ENCODE measurements at regions not wholly inside any gene's neighbourhood (a gene's known extent, or its start where the extent isn't known, plus 50 kb on each side); places are given as distances from the start of the nearest gene placed in this dataset.

DNA sequence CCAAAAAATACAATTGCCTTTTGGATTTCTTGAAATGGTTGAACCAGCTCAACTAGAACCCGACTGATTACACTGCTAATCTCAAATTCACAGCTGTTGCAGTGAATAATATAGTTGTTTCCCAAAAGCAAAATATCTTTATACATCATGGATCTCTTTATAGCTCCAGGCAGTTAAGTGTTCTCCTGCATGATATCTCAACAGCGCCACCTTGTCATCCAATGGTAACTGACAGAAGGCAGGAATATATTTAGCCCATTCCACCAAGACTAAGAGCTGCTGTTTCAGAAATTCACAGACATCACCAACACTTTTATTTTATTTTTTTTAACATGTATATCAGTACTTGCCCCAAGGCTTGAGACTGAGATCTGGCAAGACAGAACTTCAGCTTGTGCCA lies 1141.0 kb upstream of the PRR20A start (continued):
- TF ChIP-seq, protein P1, sequence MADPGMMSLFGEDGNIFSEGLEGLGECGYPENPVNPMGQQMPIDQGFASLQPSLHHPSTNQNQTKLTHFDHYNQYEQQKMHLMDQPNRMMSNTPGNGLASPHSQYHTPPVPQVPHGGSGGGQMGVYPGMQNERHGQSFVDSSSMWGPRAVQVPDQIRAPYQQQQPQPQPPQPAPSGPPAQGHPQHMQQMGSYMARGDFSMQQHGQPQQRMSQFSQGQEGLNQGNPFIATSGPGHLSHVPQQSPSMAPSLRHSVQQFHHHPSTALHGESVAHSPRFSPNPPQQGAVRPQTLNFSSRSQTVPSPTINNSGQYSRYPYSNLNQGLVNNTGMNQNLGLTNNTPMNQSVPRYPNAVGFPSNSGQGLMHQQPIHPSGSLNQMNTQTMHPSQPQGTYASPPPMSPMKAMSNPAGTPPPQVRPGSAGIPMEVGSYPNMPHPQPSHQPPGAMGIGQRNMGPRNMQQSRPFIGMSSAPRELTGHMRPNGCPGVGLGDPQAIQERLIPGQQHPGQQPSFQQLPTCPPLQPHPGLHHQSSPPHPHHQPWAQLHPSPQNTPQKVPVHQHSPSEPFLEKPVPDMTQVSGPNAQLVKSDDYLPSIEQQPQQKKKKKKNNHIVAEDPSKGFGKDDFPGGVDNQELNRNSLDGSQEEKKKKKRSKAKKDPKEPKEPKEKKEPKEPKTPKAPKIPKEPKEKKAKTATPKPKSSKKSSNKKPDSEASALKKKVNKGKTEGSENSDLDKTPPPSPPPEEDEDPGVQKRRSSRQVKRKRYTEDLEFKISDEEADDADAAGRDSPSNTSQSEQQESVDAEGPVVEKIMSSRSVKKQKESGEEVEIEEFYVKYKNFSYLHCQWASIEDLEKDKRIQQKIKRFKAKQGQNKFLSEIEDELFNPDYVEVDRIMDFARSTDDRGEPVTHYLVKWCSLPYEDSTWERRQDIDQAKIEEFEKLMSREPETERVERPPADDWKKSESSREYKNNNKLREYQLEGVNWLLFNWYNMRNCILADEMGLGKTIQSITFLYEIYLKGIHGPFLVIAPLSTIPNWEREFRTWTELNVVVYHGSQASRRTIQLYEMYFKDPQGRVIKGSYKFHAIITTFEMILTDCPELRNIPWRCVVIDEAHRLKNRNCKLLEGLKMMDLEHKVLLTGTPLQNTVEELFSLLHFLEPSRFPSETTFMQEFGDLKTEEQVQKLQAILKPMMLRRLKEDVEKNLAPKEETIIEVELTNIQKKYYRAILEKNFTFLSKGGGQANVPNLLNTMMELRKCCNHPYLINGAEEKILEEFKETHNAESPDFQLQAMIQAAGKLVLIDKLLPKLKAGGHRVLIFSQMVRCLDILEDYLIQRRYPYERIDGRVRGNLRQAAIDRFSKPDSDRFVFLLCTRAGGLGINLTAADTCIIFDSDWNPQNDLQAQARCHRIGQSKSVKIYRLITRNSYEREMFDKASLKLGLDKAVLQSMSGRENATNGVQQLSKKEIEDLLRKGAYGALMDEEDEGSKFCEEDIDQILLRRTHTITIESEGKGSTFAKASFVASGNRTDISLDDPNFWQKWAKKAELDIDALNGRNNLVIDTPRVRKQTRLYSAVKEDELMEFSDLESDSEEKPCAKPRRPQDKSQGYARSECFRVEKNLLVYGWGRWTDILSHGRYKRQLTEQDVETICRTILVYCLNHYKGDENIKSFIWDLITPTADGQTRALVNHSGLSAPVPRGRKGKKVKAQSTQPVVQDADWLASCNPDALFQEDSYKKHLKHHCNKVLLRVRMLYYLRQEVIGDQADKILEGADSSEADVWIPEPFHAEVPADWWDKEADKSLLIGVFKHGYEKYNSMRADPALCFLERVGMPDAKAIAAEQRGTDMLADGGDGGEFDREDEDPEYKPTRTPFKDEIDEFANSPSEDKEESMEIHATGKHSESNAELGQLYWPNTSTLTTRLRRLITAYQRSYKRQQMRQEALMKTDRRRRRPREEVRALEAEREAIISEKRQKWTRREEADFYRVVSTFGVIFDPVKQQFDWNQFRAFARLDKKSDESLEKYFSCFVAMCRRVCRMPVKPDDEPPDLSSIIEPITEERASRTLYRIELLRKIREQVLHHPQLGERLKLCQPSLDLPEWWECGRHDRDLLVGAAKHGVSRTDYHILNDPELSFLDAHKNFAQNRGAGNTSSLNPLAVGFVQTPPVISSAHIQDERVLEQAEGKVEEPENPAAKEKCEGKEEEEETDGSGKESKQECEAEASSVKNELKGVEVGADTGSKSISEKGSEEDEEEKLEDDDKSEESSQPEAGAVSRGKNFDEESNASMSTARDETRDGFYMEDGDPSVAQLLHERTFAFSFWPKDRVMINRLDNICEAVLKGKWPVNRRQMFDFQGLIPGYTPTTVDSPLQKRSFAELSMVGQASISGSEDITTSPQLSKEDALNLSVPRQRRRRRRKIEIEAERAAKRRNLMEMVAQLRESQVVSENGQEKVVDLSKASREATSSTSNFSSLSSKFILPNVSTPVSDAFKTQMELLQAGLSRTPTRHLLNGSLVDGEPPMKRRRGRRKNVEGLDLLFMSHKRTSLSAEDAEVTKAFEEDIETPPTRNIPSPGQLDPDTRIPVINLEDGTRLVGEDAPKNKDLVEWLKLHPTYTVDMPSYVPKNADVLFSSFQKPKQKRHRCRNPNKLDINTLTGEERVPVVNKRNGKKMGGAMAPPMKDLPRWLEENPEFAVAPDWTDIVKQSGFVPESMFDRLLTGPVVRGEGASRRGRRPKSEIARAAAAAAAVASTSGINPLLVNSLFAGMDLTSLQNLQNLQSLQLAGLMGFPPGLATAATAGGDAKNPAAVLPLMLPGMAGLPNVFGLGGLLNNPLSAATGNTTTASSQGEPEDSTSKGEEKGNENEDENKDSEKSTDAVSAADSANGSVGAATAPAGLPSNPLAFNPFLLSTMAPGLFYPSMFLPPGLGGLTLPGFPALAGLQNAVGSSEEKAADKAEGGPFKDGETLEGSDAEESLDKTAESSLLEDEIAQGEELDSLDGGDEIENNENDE (IDR thresholded peaks at IDR 0.05; ENCODE audit: insufficient replicate concordance, low read length) = no peak
- no peak for TF ChIP-seq SP1 (IDR thresholded peaks at IDR 0.05; ENCODE audit: low read depth, low read length)

All from H1 (cell line).